MCF 10A (cell line): ENCODE measurements at regions not wholly inside any gene's neighbourhood (a gene's known extent, or its start where the extent isn't known, plus 50 kb on each side); places are given as distances from the start of the nearest gene placed in this dataset.

Experiments
- BruUV-seq: library from RNA; stranded (reverse); fragments of 400-500 nt; replicated peaks from 2 replicates; lab custom pipeline; 2021; lab: Mats Ljungman, UMichigan
- CTCF ChIA-PET: fragments of 300-600 bp; sonication (Branson Sonifier 250); formaldehyde crosslinking; extraction: SDS; loops from one replicate; lab custom pipeline; 2021; ENCODE audit warnings: antibody characterized with exemption, inconsistent platforms; lab: Yijun Ruan, JAX
- POLR2A ChIA-PET: fragments of 300-600, 350-650 bp; sonication (Branson Sonifier 250); formaldehyde crosslinking; extraction: SDS; loops from one replicate; lab custom pipeline; 2020; ENCODE audit warnings: antibody characterized with exemption, inconsistent platforms; lab: Yijun Ruan, JAX
- DNase-seq: peaks from one replicate; pipeline ENCODE4 v3.0.0-alpha.2; 2018; ENCODE audit not compliant: unreplicated experiment
- H3K27ac Mint-ChIP-seq: one replicate; pipeline ENCODE4 v1.8.0; 2022; ENCODE audit warnings: mild to moderate bottlenecking, low read depth, mixed read lengths; ENCODE audit not compliant: unreplicated experiment
- H3K27me3 Mint-ChIP-seq: one replicate; pipeline ENCODE4 v1.8.0; 2022; ENCODE audit warnings: mixed read lengths; ENCODE audit not compliant: insufficient read depth, unreplicated experiment
- H3K36me3 Mint-ChIP-seq: one replicate; pipeline ENCODE4 v1.8.0; 2022; ENCODE audit warnings: mild to moderate bottlenecking, moderate library complexity, mixed read lengths; ENCODE audit not compliant: insufficient read depth, unreplicated experiment
- H3K4me1 Mint-ChIP-seq: one replicate; pipeline ENCODE4 v1.8.0; 2022; ENCODE audit warnings: mixed read lengths; ENCODE audit not compliant: insufficient read depth, unreplicated experiment
- H3K4me3 Mint-ChIP-seq: one replicate; pipeline ENCODE4 v1.8.0; 2022; ENCODE audit warnings: mild to moderate bottlenecking, moderate library complexity, mixed read lengths; ENCODE audit not compliant: unreplicated experiment
- H3K9me3 Mint-ChIP-seq: one replicate; pipeline ENCODE4 v1.8.0; 2022; ENCODE audit warnings: mixed read lengths; ENCODE audit not compliant: unreplicated experiment
- CTCF ChIP-seq: fragments of 200-600 bp; IDR thresholded peaks from one replicate; pipeline ENCODE4 v1.8.0; 2022; ENCODE audit warnings: antibody characterized with exemption, mild to moderate bottlenecking; ENCODE audit not compliant: unreplicated experiment
- intact Hi-C: fragments of 100-400 bp; cut with micrococcal nuclease; formaldehyde crosslinking; loops from 2 replicates; pipeline ENCODE4 v1.14.1; 2022

GRCh38 chr5:88051148-88051547 lies 217.5 kb downstream of the TMEM161B start:
- ChIA-PET CTCF (no interaction called here), POLR2A (no interaction called here)
- H3K4me3 Mint-ChIP-seq = no peak overlapping the region
- no peak for TF ChIP-seq CTCF
- intact Hi-C loops = no loop called here
- H3K4me1 Mint-ChIP-seq = no peaks in the 10 kb centered on the region
- no TSS peak for BruUV-seq
- H3K9me3 Mint-ChIP-seq = no peaks in the 10 kb centered on the region
- H3K36me3 Mint-ChIP-seq = no peaks in the 10 kb centered on the region
- H3K27ac Mint-ChIP-seq = no peak overlapping the region
- no peaks in the 10 kb centered on the region for H3K27me3 Mint-ChIP-seq
- DNase-seq = no peak

- Mint-ChIP-seq H3K27ac (no peak overlapping the region), H3K27me3 (no peaks in the 10 kb centered on the region), H3K4me3 (no peak overlapping the region), H3K4me1 (no peaks in the 10 kb centered on the region), H3K36me3 (no peaks in the 10 kb centered on the region), H3K9me3 (no peaks in the 10 kb centered on the region)
- ChIA-PET POLR2A (no interaction called here), CTCF (no interaction called here)
- BruUV-seq = no TSS peak
- intact Hi-C loops = no loop called here
- DNase-seq = no peak
- no peak for TF ChIP-seq CTCF
These were observed 218.9 kb downstream of the TMEM161B start for GRCh38 chr5:88049737-88050136.

GRCh38 chr5:88049156-88049555 lies 219.5 kb downstream of the TMEM161B start:
- Mint-ChIP-seq H3K36me3 (no peaks in the 10 kb centered on the region), H3K27me3 (no peaks in the 10 kb centered on the region), H3K4me3 (no peak overlapping the region), H3K9me3 (no peaks in the 10 kb centered on the region), H3K27ac (no peak overlapping the region), H3K4me1 (no peaks in the 10 kb centered on the region)
- CTCF ChIA-PET = no interaction called here
- POLR2A ChIA-PET = no interaction called here
- intact Hi-C loops = no loop called here
- no peak for TF ChIP-seq CTCF
- DNase-seq = no peak
- BruUV-seq = no TSS peak

- no peak for TF ChIP-seq CTCF
- Mint-ChIP-seq H3K4me3 (no peak overlapping the region), H3K36me3 (no peaks in the 10 kb centered on the region), H3K4me1 (no peaks in the 10 kb centered on the region), H3K9me3 (no peaks in the 10 kb centered on the region), H3K27ac (no peak overlapping the region), H3K27me3 (no peaks in the 10 kb centered on the region)
- ChIA-PET POLR2A (no interaction called here), CTCF (no interaction called here)
- intact Hi-C loops = no loop called here
- DNase-seq = no peak
- BruUV-seq = no TSS peak
These were observed 222.6 kb downstream of the TMEM161B start for GRCh38 chr5:88045931-88046461.
